ENCODE measurements at regions not wholly inside any gene's neighbourhood (a gene's known extent, or its start where the extent isn't known, plus 50 kb on each side); places are given as distances from the start of the nearest gene placed in this dataset.
"Not testable (repeated sequence)": the region's sequence is repeated elsewhere in the genome, so short reads cannot be mapped to it uniquely, and the experiment has no call there.

DNA sequence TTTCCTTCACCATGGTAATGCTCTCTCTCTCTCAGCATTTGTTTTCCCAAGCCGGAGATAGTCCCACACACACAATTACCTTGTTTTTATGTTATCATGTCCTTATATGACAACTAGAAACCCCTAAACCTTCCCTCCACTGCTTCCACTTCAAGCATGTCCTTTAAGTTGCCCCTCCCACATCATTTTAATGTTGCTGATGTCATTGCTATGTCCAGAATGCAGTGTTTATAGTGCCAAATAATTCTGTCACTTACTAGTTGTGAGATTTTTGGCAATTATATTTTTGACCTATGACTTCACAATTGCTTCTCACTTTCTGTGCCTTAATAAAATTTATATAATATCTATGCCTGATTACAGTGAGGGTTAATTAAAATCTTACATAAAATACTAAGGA lies 645.9 kb downstream of the XPNPEP1 start:
- DNase-seq (ENCODE audit: low spot score), result no peak

DNA sequence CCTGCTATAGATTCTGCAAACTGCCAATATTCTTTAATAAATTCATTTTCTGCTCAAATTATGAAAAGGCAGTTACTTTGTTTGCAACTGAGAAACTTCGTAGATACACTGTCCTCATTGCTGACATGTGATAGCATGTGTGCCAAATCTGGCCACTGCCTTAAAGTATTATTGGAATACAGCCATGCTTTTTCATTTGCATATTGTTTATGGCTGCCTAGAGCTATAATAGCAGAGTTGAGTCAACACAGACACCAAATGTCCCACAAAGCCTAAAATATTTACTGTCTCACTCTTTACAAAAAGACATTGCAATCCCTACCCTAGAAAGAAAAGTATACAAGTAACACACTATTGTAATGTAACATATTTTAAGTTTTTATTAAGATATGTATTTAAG lies 647.4 kb downstream of the XPNPEP1 start:
- DNase-seq (ENCODE audit: low spot score), result no peak

DNA sequence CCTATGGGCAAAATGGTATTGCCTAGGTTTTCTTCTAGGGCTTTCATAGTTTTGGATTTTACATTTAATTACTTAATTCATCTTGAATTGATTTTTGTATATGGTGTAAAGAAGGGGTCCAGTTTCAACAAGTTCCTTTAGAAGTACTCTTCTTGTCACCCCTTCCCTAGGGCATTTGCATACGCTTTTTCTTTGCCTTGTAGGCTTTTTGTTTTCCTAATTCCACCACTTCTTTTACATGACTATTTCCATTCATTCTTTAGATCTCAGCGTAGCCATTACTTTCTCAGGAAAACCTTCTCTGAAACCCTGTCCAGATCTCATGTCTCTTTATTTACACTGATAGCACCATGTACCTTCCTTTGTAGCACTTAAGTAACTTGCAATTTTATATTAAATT lies 648.6 kb downstream of the XPNPEP1 start:
- no peak for DNase-seq (ENCODE audit: low spot score)

DNA sequence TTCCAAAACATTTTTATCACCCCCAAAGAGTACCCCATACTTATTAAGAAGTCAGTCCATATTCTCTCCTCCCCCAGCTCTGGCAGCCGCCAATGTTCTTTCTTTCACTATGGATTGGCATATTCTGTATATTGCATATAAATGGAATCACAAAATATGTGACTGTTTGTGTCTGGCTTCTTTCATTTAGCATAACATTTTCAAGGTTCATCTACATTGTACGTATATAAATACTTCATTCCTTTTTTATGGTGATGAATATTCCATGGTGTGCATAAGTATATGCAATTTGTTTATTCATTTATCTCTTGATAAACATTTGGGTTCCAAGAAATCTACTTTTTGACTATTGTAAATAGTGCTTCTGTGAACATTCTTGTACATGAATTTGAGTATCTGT lies 653.1 kb downstream of the XPNPEP1 start:
- DNase-seq (ENCODE audit: low spot score), result no peak

DNA sequence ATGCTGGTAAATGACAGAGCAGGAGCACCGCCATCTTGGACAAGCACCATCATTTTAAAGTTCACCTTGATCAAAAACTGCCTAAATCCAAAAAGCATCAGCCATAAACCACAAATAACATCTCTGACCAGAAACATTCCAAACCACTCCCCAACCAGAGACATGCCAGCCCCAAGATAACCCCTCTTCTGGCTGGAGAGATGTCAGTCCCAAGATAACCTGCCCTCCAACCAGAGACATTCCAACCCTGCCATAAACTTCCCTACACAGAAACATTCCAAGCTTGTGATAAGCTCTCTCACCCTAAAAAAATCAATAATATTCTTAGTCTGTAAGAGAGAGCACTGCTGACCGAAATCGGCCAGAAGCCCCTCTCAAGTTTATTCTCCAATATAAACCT lies 659.3 kb downstream of the XPNPEP1 start:
- no peak for DNase-seq (ENCODE audit: low spot score)

DNA sequence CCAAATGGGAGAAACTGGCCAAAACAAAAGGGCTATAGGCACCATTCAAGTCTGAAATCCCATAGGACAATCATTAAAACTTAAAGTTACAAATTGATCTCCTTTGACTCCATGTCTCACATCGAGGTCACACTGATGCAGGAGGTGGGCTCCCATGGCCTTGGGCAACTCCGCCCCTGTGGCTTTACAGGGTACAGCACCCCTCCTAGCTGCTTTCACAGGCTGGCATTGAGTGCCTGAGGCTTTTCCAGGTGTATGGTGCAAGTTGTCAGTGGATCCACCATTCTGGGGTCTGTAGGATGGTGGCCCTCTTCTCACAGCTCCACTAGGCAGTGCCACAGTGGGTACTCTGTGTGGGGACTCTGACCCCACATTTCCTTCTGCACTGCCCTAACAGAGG lies 662.1 kb downstream of the XPNPEP1 start:
- no peak for DNase-seq (ENCODE audit: low spot score)

DNA sequence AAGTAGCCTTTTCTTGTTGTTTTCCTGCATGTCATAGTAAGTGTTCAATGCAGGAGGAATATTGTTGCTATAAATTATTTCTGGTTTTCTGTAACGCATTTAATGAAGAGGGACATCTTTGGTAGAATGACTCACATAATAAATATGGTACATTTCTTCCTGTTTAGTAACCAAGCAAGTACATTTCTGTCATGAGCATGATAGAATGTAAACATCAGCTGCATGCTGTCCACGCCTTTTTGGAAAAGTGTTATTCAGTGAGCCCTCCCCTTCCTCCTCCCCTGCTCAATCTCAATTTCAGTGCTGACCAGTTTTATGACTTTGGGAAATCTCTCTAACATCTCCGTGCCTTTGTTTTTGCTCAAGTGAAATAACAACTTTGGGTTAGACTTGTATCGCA lies 664.0 kb downstream of the XPNPEP1 start:
- no peak for DNase-seq (ENCODE audit: low spot score)

DNA sequence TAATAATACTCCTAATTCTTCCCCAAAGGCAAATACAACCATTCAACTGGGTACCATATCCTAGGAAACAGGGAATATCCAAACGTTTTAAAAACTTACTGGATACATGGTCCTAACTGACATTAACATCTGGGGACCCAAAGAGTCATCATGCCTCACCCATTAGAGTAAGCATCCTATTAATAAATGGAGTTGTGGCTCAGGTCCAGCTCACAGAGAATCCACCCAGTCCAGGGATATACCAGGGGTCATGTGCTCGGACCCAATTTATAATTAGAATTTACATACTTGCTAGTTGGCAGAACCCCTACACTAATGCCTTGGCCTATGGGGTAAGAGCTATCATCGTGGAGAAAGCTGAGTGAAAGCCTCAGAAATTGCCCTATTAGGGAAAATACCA lies 670.0 kb downstream of the XPNPEP1 start:
- DNase-seq (ENCODE audit: low spot score), result no peak

DNA sequence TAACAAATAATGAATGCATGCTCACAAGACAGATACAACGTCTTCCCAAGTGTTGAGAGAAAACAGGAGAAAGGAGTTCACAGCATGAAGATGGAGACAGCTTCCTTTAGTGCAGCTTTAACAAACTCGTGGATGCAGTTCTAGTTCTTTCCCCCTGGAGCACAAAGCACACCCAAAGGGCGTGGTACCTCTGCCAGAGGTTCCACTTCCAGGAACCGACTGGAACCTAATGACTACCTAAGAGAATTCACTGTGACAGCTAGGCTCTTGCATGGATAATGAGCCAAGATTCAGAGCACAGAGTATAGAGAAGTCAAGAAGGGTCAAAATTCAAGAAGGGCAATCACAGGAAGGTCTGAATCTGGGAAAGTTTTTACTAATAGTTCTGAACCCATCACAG lies 673.2 kb downstream of the XPNPEP1 start:
- no peak for DNase-seq (ENCODE audit: low spot score)

DNA sequence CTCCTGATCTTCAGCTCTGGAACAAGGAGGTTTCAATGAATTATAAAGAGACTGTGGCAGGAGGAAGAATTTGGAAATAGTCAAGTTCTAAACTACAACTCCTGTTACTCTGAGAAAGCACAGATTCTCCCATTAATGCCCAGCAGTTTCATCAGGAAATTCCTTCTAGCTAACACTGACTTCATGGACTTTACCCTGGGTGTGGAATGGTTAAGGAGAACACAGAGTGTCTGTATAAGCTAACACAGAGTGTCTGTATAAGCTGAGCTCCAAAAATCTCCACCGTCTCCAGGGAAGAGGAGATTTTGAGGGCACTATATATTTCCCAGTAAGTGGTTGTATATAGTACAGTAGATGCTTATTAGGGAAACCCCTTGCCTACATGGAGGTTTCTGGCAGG lies 675.5 kb downstream of the XPNPEP1 start:
- no peak for DNase-seq (ENCODE audit: low spot score)

DNA sequence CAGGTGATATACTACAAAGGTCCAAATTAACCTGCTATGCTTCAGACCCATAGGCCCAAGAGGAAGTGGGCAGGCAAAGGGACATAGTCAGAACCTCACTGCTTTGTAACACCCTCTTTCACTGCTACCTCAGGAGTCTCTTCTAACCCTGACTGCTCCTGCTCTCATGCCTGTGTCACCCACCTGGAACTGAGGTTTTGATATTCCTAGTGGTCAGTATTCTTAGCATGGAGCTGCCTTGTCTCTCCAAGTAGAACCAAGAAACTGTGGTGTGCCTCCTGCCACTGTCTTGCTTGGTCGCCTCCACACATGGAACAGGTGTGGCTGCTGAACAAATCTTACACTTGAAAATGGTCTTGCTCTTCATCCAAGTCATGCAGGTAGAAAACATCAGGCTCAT lies 677.5 kb downstream of the XPNPEP1 start:
- DNase-seq (ENCODE audit: low spot score), result no peak

DNA sequence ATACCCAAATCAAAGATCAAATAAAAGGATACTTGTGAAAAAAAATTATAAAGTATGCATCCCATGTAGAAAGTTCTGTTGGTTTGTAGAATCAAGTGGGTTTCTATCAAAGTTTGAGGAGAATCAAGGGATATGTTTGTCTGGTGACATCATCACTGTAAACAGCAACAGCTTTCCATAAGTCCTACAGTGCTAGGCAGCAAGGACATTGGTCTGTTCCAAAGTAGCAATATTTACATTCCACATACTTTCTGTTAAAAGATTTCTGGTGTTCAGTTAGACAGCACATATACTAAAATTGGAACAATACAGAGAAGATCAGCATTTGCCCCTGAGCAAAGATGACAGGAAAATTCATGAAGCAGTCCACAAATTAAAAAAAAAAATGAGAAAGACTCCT lies 683.9 kb downstream of the XPNPEP1 start:
- DNase-seq (ENCODE audit: low spot score), result no peak

DNA sequence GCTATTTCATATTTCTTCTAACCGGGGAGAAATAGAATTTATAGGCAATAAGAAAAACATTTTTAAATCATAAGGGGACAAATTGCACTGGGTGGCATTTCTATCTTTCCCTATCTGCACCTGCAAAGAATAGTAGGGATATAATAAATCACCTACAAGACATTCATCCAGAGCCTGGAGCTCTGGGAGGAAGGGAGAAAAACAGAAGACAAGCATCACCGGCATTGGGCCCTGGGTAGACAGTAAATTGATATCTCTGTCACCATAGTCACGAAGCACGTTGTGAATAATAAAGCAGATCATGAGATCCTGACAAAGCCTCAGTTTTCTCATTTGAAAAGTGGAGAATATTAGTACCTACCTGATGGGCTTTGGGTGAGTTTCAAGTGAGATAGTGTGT lies 685.6 kb downstream of the XPNPEP1 start:
- DNase-seq (ENCODE audit: low spot score), result no peak

DNA sequence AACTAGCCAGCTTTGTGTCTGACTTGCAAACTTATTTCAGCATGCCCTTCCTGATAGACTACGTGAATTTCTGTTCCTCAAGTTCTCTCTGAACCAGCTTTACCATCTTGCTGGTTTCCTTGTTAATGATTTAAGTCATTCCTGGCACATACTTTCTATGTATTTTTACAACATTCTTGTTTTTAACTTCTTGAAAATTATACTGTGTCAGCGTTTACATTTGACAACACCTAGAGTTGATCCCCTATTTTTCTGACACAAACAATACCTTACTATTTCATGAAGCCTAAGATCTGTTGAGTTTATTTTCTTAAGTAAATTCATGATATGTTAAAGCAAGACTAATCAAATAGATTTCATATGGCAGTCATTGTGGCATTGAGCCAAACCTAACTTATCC lies 686.3 kb downstream of the XPNPEP1 start:
- no peak for DNase-seq (ENCODE audit: low spot score)

DNA sequence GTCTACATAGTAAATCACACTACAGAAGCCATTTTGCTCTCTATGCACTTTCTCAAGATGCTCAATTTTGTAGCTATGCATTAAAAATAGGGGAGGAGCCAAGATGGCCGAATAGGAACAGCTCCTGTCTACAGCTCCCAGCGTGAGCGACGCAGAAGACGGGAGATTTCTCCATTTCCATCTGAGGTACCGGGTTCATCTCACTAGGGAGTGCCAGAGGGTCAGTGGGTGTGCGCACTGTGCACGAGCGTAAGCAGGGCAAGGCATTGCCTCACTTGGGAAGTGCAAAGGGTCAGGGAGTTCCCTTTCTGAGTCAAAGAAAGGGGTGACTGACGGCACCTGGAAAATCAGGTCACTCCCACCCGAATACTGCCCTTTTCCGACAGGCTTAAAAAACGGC lies 699.8 kb downstream of the XPNPEP1 start:
- DNase-seq (ENCODE audit: low spot score), result not testable (repeated sequence)

DNA sequence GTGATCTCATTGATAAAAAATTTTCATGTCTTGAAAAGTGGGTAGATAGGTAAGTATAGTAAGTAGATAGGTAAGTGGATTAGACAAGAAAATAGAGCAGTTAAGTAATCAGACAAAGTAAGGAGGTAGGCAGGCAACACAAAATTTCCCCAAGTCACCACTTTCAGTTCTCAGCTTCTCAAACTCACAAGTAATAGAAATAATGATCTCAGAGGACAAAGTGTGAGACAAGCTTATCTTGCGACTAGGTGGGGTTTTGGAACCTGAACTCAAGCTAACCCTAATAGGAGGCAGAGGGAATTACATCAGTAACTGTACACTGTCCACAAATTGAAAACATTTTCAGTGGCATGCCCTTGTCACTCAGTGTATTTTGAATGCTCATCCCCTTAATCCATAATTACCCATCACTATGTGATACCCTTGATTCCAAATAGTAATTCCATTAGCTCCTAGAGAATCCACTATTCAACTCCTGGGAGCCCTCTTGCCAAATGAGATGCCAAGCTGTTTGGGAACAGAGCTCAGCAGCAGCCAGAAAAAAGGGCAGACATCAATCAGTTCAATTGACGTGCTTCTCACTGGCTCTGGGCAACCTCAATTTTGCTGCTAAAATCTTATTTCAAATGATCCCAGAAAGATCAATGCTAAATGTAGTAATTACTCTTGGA lies 703.2 kb downstream of the XPNPEP1 start:
- no peak for DNase-seq (ENCODE audit: low spot score)

DNA sequence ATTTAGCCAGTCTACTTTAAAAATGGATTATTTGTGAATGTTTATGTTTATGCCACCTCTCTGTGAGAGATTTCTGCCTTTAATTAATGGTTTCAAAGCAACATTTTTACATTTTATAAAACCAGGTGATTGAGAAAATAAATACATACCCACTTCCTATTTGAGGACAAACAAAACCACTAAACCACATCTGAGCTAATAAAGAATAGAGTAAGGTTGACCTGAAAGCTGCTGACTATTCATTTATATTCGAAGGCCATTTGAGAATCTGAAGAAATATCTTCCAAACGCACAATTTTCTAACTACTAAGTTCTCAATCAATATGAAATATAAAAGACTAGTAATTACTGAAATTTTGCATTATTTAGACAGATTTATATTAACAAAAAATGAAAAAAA lies 705.1 kb downstream of the XPNPEP1 start:
- DNase-seq (ENCODE audit: low spot score), result no peak

DNA sequence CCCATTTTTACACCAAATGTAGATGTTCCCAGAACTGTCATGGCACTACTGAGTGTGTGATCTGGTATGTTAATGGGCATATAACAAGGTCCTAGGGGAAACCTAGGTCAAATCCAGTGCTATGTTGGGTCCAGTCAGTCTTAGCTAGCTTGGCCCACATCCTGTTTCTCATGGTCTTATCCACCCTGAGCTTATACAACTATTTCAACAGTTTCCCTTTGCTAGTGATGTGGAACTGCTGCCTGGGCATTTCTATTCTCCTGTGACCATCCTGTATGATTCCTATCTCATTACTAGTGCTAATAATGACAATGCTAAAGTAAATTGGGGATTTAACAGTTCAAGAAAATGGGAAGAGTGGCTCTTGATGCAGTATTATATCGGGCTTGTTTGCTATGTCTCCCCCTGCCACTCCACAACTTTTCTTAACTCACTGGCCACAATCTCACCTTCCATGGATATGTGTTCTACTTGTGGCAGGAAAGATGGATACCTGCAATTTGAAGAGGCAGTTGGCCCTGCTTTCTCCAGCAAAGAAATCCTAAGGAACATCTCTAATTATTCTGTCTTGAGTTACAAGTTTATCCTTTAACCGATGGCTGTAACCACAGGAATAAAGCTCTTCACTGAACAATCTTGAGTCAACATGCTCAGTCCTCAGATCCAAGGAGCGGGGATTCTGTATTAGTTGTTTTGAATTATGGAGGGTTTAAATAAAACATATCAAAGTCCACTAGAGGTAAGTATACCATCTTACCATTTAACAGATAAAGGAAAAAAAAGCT lies 707.8 kb downstream of the XPNPEP1 start:
- no peak for DNase-seq (ENCODE audit: low spot score)

DNA sequence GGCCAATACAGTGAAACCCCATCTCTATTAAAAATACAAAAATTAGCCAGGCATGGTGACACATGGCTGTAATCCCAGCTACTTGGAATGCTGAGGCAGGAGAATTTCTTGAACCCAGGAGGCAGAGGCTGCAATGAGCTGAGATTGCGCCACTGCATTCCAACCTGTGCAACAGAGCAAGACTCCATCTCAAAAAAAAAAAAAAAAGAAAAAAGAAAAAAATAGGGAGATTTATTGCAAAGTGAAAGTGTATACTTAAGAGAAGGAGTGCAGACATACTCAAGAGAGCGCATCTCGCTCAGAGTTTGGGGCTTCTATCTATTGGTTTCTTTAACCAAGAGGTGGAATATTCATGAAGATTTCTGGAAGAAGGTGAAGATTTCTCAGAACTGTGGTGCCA lies 708.4 kb downstream of the XPNPEP1 start:
- not testable (repeated sequence) for DNase-seq (ENCODE audit: low spot score)

DNA sequence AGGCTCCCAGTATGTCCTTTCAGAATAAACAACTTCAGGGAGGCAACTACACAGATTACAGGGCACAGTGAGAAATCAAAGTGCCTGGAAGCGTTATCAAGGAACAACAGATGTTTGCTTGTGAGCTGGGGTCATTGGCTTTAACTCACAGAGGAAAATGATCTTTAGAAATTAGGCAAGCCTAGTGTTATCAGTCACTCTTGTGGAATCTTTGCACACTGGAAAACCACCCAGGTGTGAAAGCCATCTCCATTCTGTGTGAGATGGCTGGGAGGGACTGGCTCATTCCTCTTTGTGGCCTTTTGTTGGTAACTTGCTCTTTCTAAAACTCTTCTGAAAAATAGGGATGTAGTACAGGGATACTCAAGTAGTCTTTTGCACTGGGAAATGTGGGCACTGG lies 716.0 kb downstream of the XPNPEP1 start:
- no peak for DNase-seq (ENCODE audit: low spot score)

DNA sequence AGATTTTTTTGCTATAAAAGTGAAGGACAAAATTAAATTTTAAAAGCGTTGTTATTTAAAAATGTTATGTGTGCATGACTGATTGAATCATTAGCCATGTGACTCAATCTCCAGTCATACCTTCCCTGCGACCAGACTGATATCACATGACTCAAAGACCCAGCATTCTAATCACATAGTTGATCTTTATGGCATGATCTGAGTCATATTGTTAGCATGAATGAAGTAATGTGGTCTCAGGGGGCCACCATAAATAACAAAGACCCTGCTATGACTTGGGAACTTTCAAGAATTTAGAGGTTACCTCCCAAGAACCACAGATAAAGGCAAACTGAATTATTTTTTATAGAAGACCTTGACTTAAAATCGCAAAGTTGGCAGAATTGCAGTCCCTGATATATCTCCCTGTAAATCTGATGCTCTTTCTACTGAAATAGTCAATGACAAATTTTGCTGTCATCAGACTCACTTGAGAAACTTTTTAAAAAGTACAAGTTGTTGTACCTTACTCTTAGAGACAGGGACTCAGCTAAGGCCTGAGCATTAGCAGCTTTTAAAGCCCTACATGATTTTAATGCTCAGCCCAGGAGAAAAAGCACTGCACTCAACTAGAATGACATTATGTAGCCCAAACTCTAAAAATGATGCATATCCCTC lies 717.3 kb downstream of the XPNPEP1 start:
- DNase-seq (ENCODE audit: low spot score), result no peak

DNA sequence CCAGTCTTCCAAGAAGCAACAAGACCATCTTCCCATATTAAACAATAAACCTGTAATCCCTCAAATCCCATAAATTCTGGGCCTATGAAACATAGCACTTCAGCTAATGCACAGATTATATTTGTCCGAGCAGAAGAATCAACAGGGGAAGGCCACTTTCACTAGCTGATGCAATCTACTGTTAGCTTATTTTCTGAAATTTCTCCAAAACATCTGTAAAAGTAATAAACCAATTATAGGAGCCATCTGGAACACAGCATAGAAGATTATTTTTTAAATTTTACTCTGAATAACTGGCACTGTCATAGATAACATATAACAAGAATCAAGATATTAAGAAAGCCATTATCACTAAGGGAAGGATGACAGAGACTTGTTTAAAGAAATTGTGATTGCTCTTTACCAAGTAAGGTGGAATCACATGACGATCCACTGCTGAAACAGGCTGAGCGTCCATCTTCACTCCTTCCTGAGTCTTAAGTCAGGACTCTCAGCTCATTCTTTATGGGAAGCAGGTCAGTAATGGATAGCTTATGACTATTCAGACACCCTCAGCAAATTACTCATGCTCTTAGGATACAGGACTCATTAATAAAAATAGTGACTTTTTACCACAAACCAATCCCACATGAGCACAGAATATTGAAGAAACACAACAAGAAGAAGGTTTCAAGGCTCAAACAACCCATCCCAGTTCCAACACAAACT lies 719.5 kb downstream of the XPNPEP1 start:
- no peak for DNase-seq (ENCODE audit: low spot score)

DNA sequence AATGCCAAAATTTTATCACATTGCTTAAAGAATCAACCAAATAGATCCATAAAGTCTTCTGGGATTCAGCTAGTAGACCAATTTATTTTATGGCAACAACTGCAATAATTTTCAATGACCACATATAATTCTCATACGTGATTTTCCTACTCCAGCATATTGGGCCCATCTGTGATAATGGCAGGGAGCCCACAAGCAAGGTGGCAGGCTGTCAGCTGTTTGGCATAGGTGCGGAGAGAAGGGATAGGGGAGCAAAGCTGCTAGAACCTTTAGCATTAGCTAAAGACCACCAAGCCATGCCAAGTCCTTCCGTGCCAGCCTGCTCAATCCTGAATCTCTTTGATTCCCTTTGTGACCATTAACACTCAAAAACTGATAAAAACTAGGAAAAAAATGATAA lies 721.2 kb downstream of the XPNPEP1 start:
- DNase-seq (ENCODE audit: low spot score), result no peak

Measured in ecto neural progenitor cell (in vitro differentiated cells).